ENCODE measurements at regions not wholly inside any gene's neighbourhood (a gene's known extent, or its start where the extent isn't known, plus 50 kb on each side); places are given as distances from the start of the nearest gene placed in this dataset.

DNA sequence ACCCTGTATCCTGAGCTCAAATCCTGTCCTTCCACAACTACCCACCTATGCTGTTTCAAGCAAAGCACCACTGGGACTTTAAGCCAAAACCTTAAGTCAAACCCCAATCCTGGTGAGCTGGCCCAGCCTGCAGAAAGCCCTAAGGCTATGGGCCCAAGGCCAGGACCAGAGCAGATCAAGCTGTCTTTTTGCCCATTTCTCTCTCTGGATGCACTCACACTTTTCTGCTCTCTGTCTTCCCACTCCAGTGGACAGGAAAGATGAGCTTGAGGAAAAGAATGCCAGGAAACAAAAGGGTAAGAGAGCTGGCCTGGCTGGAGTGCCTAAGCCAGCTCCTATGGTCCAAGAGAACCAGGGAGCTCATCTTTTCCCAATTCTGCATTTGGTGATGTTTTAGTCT, 284.3 kb upstream of the ISX start:
- TF ChIP-seq POLR2AphosphoS5 (IDR thresholded peaks at IDR 0.05): no peak
- TF ChIP-seq, protein P1, sequence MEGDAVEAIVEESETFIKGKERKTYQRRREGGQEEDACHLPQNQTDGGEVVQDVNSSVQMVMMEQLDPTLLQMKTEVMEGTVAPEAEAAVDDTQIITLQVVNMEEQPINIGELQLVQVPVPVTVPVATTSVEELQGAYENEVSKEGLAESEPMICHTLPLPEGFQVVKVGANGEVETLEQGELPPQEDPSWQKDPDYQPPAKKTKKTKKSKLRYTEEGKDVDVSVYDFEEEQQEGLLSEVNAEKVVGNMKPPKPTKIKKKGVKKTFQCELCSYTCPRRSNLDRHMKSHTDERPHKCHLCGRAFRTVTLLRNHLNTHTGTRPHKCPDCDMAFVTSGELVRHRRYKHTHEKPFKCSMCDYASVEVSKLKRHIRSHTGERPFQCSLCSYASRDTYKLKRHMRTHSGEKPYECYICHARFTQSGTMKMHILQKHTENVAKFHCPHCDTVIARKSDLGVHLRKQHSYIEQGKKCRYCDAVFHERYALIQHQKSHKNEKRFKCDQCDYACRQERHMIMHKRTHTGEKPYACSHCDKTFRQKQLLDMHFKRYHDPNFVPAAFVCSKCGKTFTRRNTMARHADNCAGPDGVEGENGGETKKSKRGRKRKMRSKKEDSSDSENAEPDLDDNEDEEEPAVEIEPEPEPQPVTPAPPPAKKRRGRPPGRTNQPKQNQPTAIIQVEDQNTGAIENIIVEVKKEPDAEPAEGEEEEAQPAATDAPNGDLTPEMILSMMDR (IDR thresholded peaks at IDR 0.05 in 8 of 11, conservative IDR thresholded peaks at IDR 0.05 in 3 of 11): no peak

Data from spleen (tissue), 7 donors.